ENCODE measurements at regions not wholly inside any gene's neighbourhood (a gene's known extent, or its start where the extent isn't known, plus 50 kb on each side); places are given as distances from the start of the nearest gene placed in this dataset.

DNA sequence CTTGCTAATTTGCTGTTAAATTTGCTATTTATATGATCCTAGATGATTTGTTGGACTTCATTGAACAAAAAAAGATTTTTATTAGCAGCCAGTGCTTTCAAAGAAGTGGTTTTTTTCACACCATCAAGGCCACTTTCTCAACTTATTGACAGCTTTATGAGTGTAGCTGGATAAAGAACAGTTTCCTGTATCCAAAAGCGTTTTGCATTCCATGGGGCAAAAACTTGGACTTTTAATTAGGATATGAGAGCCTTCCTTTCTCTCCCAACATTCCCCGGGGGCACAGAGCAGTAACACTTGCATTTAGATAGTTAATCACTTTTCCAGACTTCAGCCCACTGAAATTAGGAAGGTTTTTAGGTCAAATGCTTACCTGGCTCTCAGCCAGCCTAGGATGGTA, 177.1 kb upstream of the ELAC2 start:
- TF ChIP-seq POLR2A (IDR thresholded peaks at IDR 0.05): no peak
- TF ChIP-seq, protein P1, sequence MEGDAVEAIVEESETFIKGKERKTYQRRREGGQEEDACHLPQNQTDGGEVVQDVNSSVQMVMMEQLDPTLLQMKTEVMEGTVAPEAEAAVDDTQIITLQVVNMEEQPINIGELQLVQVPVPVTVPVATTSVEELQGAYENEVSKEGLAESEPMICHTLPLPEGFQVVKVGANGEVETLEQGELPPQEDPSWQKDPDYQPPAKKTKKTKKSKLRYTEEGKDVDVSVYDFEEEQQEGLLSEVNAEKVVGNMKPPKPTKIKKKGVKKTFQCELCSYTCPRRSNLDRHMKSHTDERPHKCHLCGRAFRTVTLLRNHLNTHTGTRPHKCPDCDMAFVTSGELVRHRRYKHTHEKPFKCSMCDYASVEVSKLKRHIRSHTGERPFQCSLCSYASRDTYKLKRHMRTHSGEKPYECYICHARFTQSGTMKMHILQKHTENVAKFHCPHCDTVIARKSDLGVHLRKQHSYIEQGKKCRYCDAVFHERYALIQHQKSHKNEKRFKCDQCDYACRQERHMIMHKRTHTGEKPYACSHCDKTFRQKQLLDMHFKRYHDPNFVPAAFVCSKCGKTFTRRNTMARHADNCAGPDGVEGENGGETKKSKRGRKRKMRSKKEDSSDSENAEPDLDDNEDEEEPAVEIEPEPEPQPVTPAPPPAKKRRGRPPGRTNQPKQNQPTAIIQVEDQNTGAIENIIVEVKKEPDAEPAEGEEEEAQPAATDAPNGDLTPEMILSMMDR (IDR thresholded peaks at IDR 0.05): no peak
